B cell (primary cell): ENCODE measurements at regions not wholly inside any gene's neighbourhood (a gene's known extent, or its start where the extent isn't known, plus 50 kb on each side); places are given as distances from the start of the nearest gene placed in this dataset.

ENCODE experiments used
- CTCF ChIP-seq: fragments of 200-600 bp; IDR thresholded peaks from one replicate; pipeline ENCODE4 v1.8.0; 2022; ENCODE audit warnings: antibody characterized with exemption, mild to moderate bottlenecking
- EZH2 ChIP-seq: IDR thresholded peaks from 2 replicates; pipeline ENCODE4 v1.6.1; 2012; ENCODE audit warnings: borderline replicate concordance, low read depth, mild to moderate bottlenecking, moderate library complexity, low read length; ENCODE audit not compliant: insufficient read depth, poor library complexity, severe bottlenecking

GRCh38 chr11:26792941-26793340, 71.1 kb upstream of the SLC5A12 start:
- TF ChIP-seq CTCF (no peak), EZH2 (no peak)
